Neural crest cell (in vitro differentiated cells): ENCODE measurements at regions not wholly inside any gene's neighbourhood (a gene's known extent, or its start where the extent isn't known, plus 50 kb on each side); places are given as distances from the start of the nearest gene placed in this dataset.

Experiments
- DNase-seq: peaks from one replicate; pipeline ENCODE4 v3.0.0; 2021; ENCODE audit warnings: low read depth, mixed read lengths, low spot score
- H3K27ac Mint-ChIP-seq: one replicate; pipeline ENCODE4 v1.8.0; 2021; ENCODE audit warnings: mild to moderate bottlenecking, mixed read lengths; ENCODE audit not compliant: unreplicated experiment
- H3K27me3 Mint-ChIP-seq: 2 replicates; pipeline ENCODE4 v1.8.0; 2021; ENCODE audit warnings: low read depth, mild to moderate bottlenecking, mixed read lengths
- H3K36me3 Mint-ChIP-seq: 2 replicates; pipeline ENCODE4 v1.8.0; 2021; ENCODE audit warnings: low read depth, mild to moderate bottlenecking, mixed read lengths
- H3K4me1 Mint-ChIP-seq: 2 replicates; pipeline ENCODE4 v1.8.0; 2021; ENCODE audit warnings: mixed read lengths
- H3K4me3 Mint-ChIP-seq: one replicate; pipeline ENCODE4 v1.8.0; 2021; ENCODE audit warnings: mild to moderate bottlenecking, mixed read lengths
- H3K9me3 Mint-ChIP-seq: 2 replicates; pipeline ENCODE4 v1.8.0; 2021; ENCODE audit warnings: mixed read lengths
- CTCF ChIP-seq: fragments of 200-600 bp; sonication (generic); conservative IDR thresholded peaks from 2 replicates; pipeline ENCODE4 v1.5.0; 2021; ENCODE audit warnings: antibody characterized with exemption, mild to moderate bottlenecking

- no peak overlapping the region for H3K4me3 Mint-ChIP-seq
- no peaks in the 10 kb centered on the region for H3K36me3 Mint-ChIP-seq
- H3K4me1 Mint-ChIP-seq: no peaks in the 10 kb centered on the region
- no peak overlapping the region for H3K27ac Mint-ChIP-seq
- no peaks in the 10 kb centered on the region for H3K9me3 Mint-ChIP-seq
- no peaks in the 10 kb centered on the region for H3K27me3 Mint-ChIP-seq
- no peak for DNase-seq
- no peak for TF ChIP-seq CTCF
These were observed 304.3 kb upstream of the DPH6 start for GRCh38 chr15:35850284-35850683.

GRCh38 chr15:35851491-35851890, 305.5 kb upstream of the DPH6 start:
- Mint-ChIP-seq H3K27me3 (no peaks in the 10 kb centered on the region), H3K4me1 (no peaks in the 10 kb centered on the region), H3K36me3 (no peaks in the 10 kb centered on the region), H3K4me3 (no peak overlapping the region), H3K27ac (no peak overlapping the region), H3K9me3 (no peaks in the 10 kb centered on the region)
- no peak for TF ChIP-seq CTCF
- no peak for DNase-seq

- Mint-ChIP-seq H3K9me3 (no peaks in the 10 kb centered on the region), H3K27ac (no peak overlapping the region), H3K27me3 (no peaks in the 10 kb centered on the region)
These were observed 307.1 kb upstream of the DPH6 start for GRCh38 chr15:35852818-35853624.

GRCh38 chr15:35854316-35854715, 308.4 kb upstream of the DPH6 start:
- no peaks in the 10 kb centered on the region for H3K9me3 Mint-ChIP-seq
- no peak overlapping the region for H3K4me3 Mint-ChIP-seq
- H3K27ac Mint-ChIP-seq: no peak overlapping the region
- DNase-seq: no peak
- H3K36me3 Mint-ChIP-seq: no peaks in the 10 kb centered on the region
- H3K4me1 Mint-ChIP-seq: no peaks in the 10 kb centered on the region
- no peaks in the 10 kb centered on the region for H3K27me3 Mint-ChIP-seq
- TF ChIP-seq CTCF: no peak

More at GRCh38 chr15:35852818-35853624, 307.1 kb upstream of the DPH6 start:
- Mint-ChIP-seq H3K36me3 (no peaks in the 10 kb centered on the region), H3K4me3 (no peak overlapping the region), H3K4me1 (no peaks in the 10 kb centered on the region)
- no peak for DNase-seq
- TF ChIP-seq CTCF: no peak

GRCh38 chr15:35857567-35858226, 311.7 kb upstream of the DPH6 start:
- DNase-seq: no peak
- H3K4me3 Mint-ChIP-seq: no peak overlapping the region
- H3K4me1 Mint-ChIP-seq: no peaks in the 10 kb centered on the region
- H3K36me3 Mint-ChIP-seq: no peaks in the 10 kb centered on the region
- no peak for TF ChIP-seq CTCF
- H3K9me3 Mint-ChIP-seq: no peaks in the 10 kb centered on the region
- no peaks in the 10 kb centered on the region for H3K27me3 Mint-ChIP-seq
- no peak overlapping the region for H3K27ac Mint-ChIP-seq
